ENCODE measurements at regions not wholly inside any gene's neighbourhood (a gene's known extent, or its start where the extent isn't known, plus 50 kb on each side); places are given as distances from the start of the nearest gene placed in this dataset.

- no peaks in the 10 kb centered on the region for H3K36me3 ChIP-seq
- no peak overlapping the region for H3K4me3 ChIP-seq
- no peaks in the 10 kb centered on the region for H3K9me3 ChIP-seq
- H3K27me3 ChIP-seq = no peaks in the 10 kb centered on the region
- no peak for DNase-seq
Observed at GRCh38 chr11:38307455-38307854, 1709.4 kb upstream of the RAG2 start.

GRCh38 chr11:38305682-38306081 is 1707.6 kb upstream of the RAG2 start:
- H3K27me3 ChIP-seq = no peaks in the 10 kb centered on the region
- DNase-seq = no peak
- no peaks in the 10 kb centered on the region for H3K9me3 ChIP-seq
- H3K4me3 ChIP-seq = no peak overlapping the region
- H3K36me3 ChIP-seq = no peaks in the 10 kb centered on the region

GRCh38 chr11:38304926-38305325 is 1706.9 kb upstream of the RAG2 start:
- Histone ChIP-seq H3K4me3 (no peak overlapping the region), H3K36me3 (no peaks in the 10 kb centered on the region), H3K27me3 (no peaks in the 10 kb centered on the region), H3K9me3 (no peaks in the 10 kb centered on the region)
- no peak for DNase-seq

GRCh38 chr11:38302564-38302963 is 1704.5 kb upstream of the RAG2 start:
- no peak for DNase-seq
- Histone ChIP-seq H3K4me3 (no peak overlapping the region), H3K36me3 (no peaks in the 10 kb centered on the region), H3K27me3 (no peaks in the 10 kb centered on the region), H3K9me3 (no peaks in the 10 kb centered on the region)

- H3K9me3 ChIP-seq = no peaks in the 10 kb centered on the region; the same call in 1 of the 2 replicates
- H3K4me3 ChIP-seq = no peak overlapping the region
- H3K27me3 ChIP-seq = no peaks in the 10 kb centered on the region
- DNase-seq = no peak
- H3K36me3 ChIP-seq = no peaks in the 10 kb centered on the region
Observed at GRCh38 chr11:38300570-38300969, 1702.5 kb upstream of the RAG2 start.

- no peaks in the 10 kb centered on the region for H3K27me3 ChIP-seq
- no peak overlapping the region for H3K4me3 ChIP-seq
- DNase-seq = no peak
- no peaks in the 10 kb centered on the region for H3K36me3 ChIP-seq
- peaks cover 6% of the 10 kb centered on the region for H3K9me3 ChIP-seq
Observed at GRCh38 chr11:38296211-38296776, 1698.3 kb upstream of the RAG2 start.

GRCh38 chr11:38282718-38283117 is 1684.7 kb upstream of the RAG2 start:
- Histone ChIP-seq H3K9me3 (0 out of 2 replicates have a peak, but pooled peaks cover 2% of the 10 kb centered on the region), H3K4me3 (no peak overlapping the region), H3K36me3 (no peaks in the 10 kb centered on the region), H3K27me3 (no peaks in the 10 kb centered on the region)
- DNase-seq = no peak

- no peak for DNase-seq
- H3K36me3 ChIP-seq = no peaks in the 10 kb centered on the region
- H3K4me3 ChIP-seq = no peak overlapping the region
- no peaks in the 10 kb centered on the region for H3K27me3 ChIP-seq
- 0 out of 2 replicates have a peak, but pooled peaks cover 4% of the 10 kb centered on the region for H3K9me3 ChIP-seq
Observed at GRCh38 chr11:38278457-38279141, 1680.6 kb upstream of the RAG2 start.

GRCh38 chr11:38274031-38274430 is 1676.0 kb upstream of the RAG2 start:
- no peaks in the 10 kb centered on the region for H3K27me3 ChIP-seq
- peak; percentile 44 for DNase-seq
- no peaks in the 10 kb centered on the region for H3K36me3 ChIP-seq
- no peak overlapping the region for H3K4me3 ChIP-seq
- peaks cover 7% of the 10 kb centered on the region for H3K9me3 ChIP-seq

- DNase-seq = no peak
- H3K36me3 ChIP-seq = no peaks in the 10 kb centered on the region
- H3K9me3 ChIP-seq = peaks cover 5% of the 10 kb centered on the region
- no peak overlapping the region for H3K4me3 ChIP-seq
- H3K27me3 ChIP-seq = no peaks in the 10 kb centered on the region
Observed at GRCh38 chr11:38272376-38272775, 1674.3 kb upstream of the RAG2 start.

- Histone ChIP-seq H3K36me3 (no peaks in the 10 kb centered on the region), H3K9me3 (peaks cover 10% of the 10 kb centered on the region), H3K27me3 (no peaks in the 10 kb centered on the region), H3K4me3 (no peak overlapping the region)
- DNase-seq = no peak
Observed at GRCh38 chr11:38266691-38267090, 1668.7 kb upstream of the RAG2 start.

- Histone ChIP-seq H3K36me3 (no peaks in the 10 kb centered on the region), H3K4me3 (no peak overlapping the region), H3K27me3 (no peaks in the 10 kb centered on the region), H3K9me3 (no peaks in the 10 kb centered on the region)
- no peak for DNase-seq
Observed at GRCh38 chr11:38256436-38256835, 1658.4 kb upstream of the RAG2 start.

- no peaks in the 10 kb centered on the region for H3K9me3 ChIP-seq
- no peak overlapping the region for H3K4me3 ChIP-seq
- H3K27me3 ChIP-seq = no peaks in the 10 kb centered on the region
- no peak for DNase-seq
- H3K36me3 ChIP-seq = no peaks in the 10 kb centered on the region
Observed at GRCh38 chr11:38254913-38255312, 1656.9 kb upstream of the RAG2 start.

- H3K27me3 ChIP-seq = no peaks in the 10 kb centered on the region
- no peak overlapping the region for H3K4me3 ChIP-seq
- H3K36me3 ChIP-seq = no peaks in the 10 kb centered on the region
- no peak for DNase-seq
- H3K9me3 ChIP-seq = no peaks in the 10 kb centered on the region
Observed at GRCh38 chr11:38252620-38253019, 1654.6 kb upstream of the RAG2 start.

GRCh38 chr11:38246451-38246850 is 1648.4 kb upstream of the RAG2 start:
- no peak for DNase-seq
- no peak overlapping the region for H3K4me3 ChIP-seq
- H3K36me3 ChIP-seq = no peaks in the 10 kb centered on the region
- H3K27me3 ChIP-seq = no peaks in the 10 kb centered on the region
- no peaks in the 10 kb centered on the region for H3K9me3 ChIP-seq

- no peak overlapping the region for H3K4me3 ChIP-seq
- H3K27me3 ChIP-seq = no peaks in the 10 kb centered on the region
- no peaks in the 10 kb centered on the region for H3K36me3 ChIP-seq
- peaks cover 31% of the 10 kb centered on the region for H3K9me3 ChIP-seq
- DNase-seq = no peak
Observed at GRCh38 chr11:38226684-38227083, 1628.6 kb upstream of the RAG2 start.

- Histone ChIP-seq H3K4me3 (no peak overlapping the region), H3K9me3 (peaks cover 20% of the 10 kb centered on the region), H3K27me3 (no peaks in the 10 kb centered on the region), H3K36me3 (no peaks in the 10 kb centered on the region)
- DNase-seq = no peak
Observed at GRCh38 chr11:38221295-38221694, 1623.3 kb upstream of the RAG2 start.

- H3K4me3 ChIP-seq = no peak overlapping the region
- H3K27me3 ChIP-seq = no peaks in the 10 kb centered on the region
- H3K9me3 ChIP-seq = peaks cover 16% of the 10 kb centered on the region
- no peaks in the 10 kb centered on the region for H3K36me3 ChIP-seq
- DNase-seq = no peak
Observed at GRCh38 chr11:38219636-38220035, 1621.6 kb upstream of the RAG2 start.
